ENCODE measurements at regions not wholly inside any gene's neighbourhood (a gene's known extent, or its start where the extent isn't known, plus 50 kb on each side); places are given as distances from the start of the nearest gene placed in this dataset.

DNA sequence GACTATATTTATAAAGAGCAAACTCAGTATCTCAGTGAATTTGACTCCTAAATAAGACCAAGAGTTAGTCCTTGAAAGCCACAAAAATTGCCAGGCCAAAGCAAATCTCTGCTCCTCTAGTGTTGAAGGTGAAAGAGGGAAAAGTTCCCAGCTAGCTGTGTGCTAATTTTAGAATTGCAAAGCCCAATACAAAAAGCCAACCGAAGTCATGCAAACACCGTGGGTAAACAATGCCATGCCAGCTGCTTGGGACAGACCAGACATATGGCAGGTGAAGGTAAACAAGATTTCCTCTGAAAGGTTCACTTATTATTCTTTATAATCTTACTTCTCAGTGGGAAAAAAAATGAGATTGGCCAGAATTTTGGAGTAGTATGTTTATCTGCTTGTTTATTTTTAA is 80.5 kb upstream of the LNX1 start:
- no peak overlapping the region for H2AFZ ChIP-seq (ENCODE audit: low read length)
- no peak for DNase-seq

GRCh38 chr4:53659737-53660136 is 68.5 kb upstream of the LNX1 start:
- Histone ChIP-seq H3K4me1 (ENCODE audit: low read length) (no peaks in the 10 kb centered on the region), H4K20me1 (ENCODE audit: insufficient read depth, low read length) (no peaks in the 10 kb centered on the region), H3K36me3 (replicated peaks; ENCODE audit: insufficient read depth, low read length) (no peaks in the 10 kb centered on the region), H3K9me3 (replicated peaks; ENCODE audit: insufficient read depth, low read length) (no peaks in the 10 kb centered on the region), H3K27me3 (replicated peaks; ENCODE audit: insufficient read depth, low read length) (no peaks in the 10 kb centered on the region), H3K4me2 (ENCODE audit: low read depth, low read length) (no peak overlapping the region), H3K9ac (ENCODE audit: low read length) (no peak overlapping the region), H3K4me3 (ENCODE audit: low read length) (no peak overlapping the region), H3K79me2 (ENCODE audit: low read length) (no peaks in the 10 kb centered on the region), H2AFZ (ENCODE audit: low read length) (no peak overlapping the region), H3K27ac (ENCODE audit: low read length) (no peak overlapping the region), H3F3A (ENCODE audit: insufficient read depth, low read length) (no peaks in the 10 kb centered on the region), H3K9me2 (replicated peaks; ENCODE audit: insufficient read depth, low read length) (no peaks in the 10 kb centered on the region)
- DNase-seq = no peak
- TF ChIP-seq CTCF (IDR thresholded peaks at IDR 0.05; ENCODE audit: low read length) = no peak
- no peak for TF ChIP-seq EZH2 (optimal IDR thresholded peaks at IDR 0.05; ENCODE audit: low read depth, low read length)
- no peak for TF ChIP-seq EZH2phosphoT487 (IDR thresholded peaks at IDR 0.05; ENCODE audit: low read length)

More for the DNA sequence above, 80.5 kb upstream of the LNX1 start:
- no peak overlapping the region for H3K4me3 ChIP-seq (ENCODE audit: low read length)
- no peaks in the 10 kb centered on the region for H3K79me2 ChIP-seq (ENCODE audit: low read length)
- H3F3A ChIP-seq (ENCODE audit: insufficient read depth, low read length) = no peaks in the 10 kb centered on the region
- no peaks in the 10 kb centered on the region for H4K20me1 ChIP-seq (ENCODE audit: insufficient read depth, low read length)
- no peak overlapping the region for H3K27ac ChIP-seq (ENCODE audit: low read length)
- H3K9ac ChIP-seq (ENCODE audit: low read length) = no peak overlapping the region
- H3K4me2 ChIP-seq (ENCODE audit: low read depth, low read length) = no peak overlapping the region
- no peaks in the 10 kb centered on the region for H3K9me3 ChIP-seq (replicated peaks; ENCODE audit: insufficient read depth, low read length)
- H3K4me1 ChIP-seq (ENCODE audit: low read length) = no peaks in the 10 kb centered on the region
- H3K27me3 ChIP-seq (replicated peaks; ENCODE audit: insufficient read depth, low read length) = no peaks in the 10 kb centered on the region
- no peaks in the 10 kb centered on the region for H3K36me3 ChIP-seq (replicated peaks; ENCODE audit: insufficient read depth, low read length)
- TF ChIP-seq EZH2phosphoT487 (IDR thresholded peaks at IDR 0.05; ENCODE audit: low read length) = no peak
- no peak for TF ChIP-seq EZH2 (optimal IDR thresholded peaks at IDR 0.05; ENCODE audit: low read depth, low read length)
- no peak for TF ChIP-seq CTCF (IDR thresholded peaks at IDR 0.05; ENCODE audit: low read length)
- H3K9me2 ChIP-seq (replicated peaks; ENCODE audit: insufficient read depth, low read length) = no peaks in the 10 kb centered on the region

GRCh38 chr4:53659112-53659511 is 67.8 kb upstream of the LNX1 start:
- no peaks in the 10 kb centered on the region for H3K9me2 ChIP-seq (replicated peaks; ENCODE audit: insufficient read depth, low read length)
- no peak overlapping the region for H2AFZ ChIP-seq (ENCODE audit: low read length)
- no peak overlapping the region for H3K9ac ChIP-seq (ENCODE audit: low read length)
- no peak overlapping the region for H3K4me2 ChIP-seq (ENCODE audit: low read depth, low read length)
- no peak overlapping the region for H3K4me3 ChIP-seq (ENCODE audit: low read length)
- no peaks in the 10 kb centered on the region for H3K9me3 ChIP-seq (replicated peaks; ENCODE audit: insufficient read depth, low read length)
- no peaks in the 10 kb centered on the region for H3K27me3 ChIP-seq (replicated peaks; ENCODE audit: insufficient read depth, low read length)
- no peaks in the 10 kb centered on the region for H4K20me1 ChIP-seq (ENCODE audit: insufficient read depth, low read length)
- DNase-seq = no peak
- no peaks in the 10 kb centered on the region for H3K4me1 ChIP-seq (ENCODE audit: low read length)
- no peaks in the 10 kb centered on the region for H3F3A ChIP-seq (ENCODE audit: insufficient read depth, low read length)
- no peak overlapping the region for H3K27ac ChIP-seq (ENCODE audit: low read length)
- no peaks in the 10 kb centered on the region for H3K79me2 ChIP-seq (ENCODE audit: low read length)
- no peaks in the 10 kb centered on the region for H3K36me3 ChIP-seq (replicated peaks; ENCODE audit: insufficient read depth, low read length)
- TF ChIP-seq EZH2phosphoT487 (IDR thresholded peaks at IDR 0.05; ENCODE audit: low read length) (no peak), CTCF (IDR thresholded peaks at IDR 0.05; ENCODE audit: low read length) (no peak)
